AG09319 (cell line): ENCODE measurements at regions not wholly inside any gene's neighbourhood (a gene's known extent, or its start where the extent isn't known, plus 50 kb on each side); places are given as distances from the start of the nearest gene placed in this dataset.

Source experiments
- DNase-seq: peaks from one replicate; pipeline ENCODE4 v3.0.0-alpha.2; 2010; ENCODE audit warnings: low read depth; ENCODE audit errors: extremely low read depth
- TF ChIP-seq, protein P1 (sequence below): IDR thresholded peaks from 2 replicates; pipeline ENCODE4 v1.5.1; 2011; ENCODE audit warnings: low read depth, mild to moderate bottlenecking, inconsistent platforms, low read length, moderate library complexity

DNA sequence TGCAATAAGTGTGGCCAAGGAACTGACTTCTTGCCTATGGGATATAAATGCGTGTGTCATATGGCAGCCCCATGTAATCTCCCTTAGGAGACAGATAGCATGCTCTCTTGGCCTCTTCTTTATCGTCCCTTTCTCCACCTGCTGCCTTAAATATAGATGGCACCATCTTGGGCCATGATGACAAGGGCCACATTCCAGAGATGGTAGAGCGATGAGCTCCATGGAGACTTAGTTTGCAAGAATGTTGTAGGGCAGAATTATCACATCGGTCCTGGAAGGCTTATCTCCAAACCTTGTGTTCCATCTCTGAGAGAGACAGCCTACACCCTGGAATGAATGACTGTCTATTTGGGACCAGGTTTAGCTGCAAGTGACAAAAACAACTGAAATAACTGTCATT lies 536.7 kb downstream of the TNS1 start:
- TF ChIP-seq, protein P1, sequence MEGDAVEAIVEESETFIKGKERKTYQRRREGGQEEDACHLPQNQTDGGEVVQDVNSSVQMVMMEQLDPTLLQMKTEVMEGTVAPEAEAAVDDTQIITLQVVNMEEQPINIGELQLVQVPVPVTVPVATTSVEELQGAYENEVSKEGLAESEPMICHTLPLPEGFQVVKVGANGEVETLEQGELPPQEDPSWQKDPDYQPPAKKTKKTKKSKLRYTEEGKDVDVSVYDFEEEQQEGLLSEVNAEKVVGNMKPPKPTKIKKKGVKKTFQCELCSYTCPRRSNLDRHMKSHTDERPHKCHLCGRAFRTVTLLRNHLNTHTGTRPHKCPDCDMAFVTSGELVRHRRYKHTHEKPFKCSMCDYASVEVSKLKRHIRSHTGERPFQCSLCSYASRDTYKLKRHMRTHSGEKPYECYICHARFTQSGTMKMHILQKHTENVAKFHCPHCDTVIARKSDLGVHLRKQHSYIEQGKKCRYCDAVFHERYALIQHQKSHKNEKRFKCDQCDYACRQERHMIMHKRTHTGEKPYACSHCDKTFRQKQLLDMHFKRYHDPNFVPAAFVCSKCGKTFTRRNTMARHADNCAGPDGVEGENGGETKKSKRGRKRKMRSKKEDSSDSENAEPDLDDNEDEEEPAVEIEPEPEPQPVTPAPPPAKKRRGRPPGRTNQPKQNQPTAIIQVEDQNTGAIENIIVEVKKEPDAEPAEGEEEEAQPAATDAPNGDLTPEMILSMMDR: no peak

DNA sequence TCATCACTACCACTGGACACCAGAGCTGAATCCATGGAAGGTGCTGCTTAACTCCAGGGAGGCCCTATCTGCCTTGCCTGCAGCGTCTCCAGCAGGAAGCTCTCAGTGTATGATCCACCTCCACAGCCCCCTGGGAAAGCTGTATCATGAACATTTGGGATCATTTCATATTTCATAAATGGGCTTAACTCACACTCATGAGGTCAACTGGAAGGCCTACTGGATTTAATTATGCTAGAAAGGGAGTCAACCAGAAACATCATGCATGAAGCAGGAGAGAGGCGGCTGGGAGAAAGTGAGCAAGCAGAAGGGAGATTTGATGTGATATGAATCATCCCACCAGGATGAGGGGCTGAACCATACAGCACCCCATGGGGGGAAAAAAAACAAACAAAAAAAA lies 537.7 kb downstream of the TNS1 start:
- DNase-seq: peak; percentile 24
- TF ChIP-seq, protein P1: peak; percentile 17

More for the DNA sequence above, 536.7 kb downstream of the TNS1 start:
- DNase-seq: no peak

DNA sequence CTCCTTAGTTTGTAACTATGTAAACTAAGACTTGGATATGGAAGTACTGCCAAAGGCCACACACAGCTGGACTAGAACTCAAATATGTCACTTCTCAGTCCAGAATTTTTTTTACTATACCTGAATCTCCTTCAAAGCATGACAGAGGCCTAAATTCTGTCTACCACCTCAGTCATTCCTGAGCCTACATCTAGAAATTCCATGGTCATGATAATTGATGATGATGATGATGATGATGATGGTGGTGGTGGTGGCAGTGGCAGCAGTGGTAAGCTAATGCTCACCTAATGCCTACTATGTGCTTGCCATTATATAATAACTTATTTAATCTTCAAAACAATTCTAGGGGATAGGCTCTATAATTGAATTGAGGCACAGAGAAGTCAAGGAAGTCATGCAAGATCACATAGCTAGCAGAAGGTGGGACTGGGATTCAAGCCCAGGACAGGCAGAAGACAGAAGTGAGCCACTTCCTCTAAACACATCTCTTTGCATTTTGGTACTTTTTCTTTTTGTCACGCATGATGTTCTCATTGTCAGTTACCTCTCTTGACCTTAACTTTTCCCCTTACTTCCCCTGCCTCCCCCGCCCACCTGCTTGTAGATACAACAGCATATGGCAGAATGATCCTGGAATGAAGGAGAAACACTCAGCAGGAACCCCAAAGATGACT lies 539.3 kb downstream of the TNS1 start:
- TF ChIP-seq, protein P1: no peak
- DNase-seq: no peak

DNA sequence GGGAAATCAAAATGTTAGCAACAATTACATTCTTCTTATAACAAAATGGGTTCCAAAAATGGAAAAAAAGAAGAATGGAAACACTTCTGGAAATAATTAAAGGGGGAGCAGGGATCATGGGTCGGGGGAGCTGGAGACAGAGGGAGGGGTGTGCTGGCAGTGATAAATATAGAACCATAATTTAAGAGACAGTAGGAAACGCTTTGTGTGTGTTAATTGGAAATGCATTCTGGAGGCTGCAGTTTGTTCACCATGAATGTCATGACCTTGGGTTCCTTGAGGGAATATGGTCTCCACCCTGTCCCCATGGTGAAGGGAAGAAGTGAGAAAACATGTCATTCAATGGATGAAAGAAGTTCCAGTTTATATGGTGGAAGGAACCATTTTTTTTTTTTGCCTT lies 540.7 kb downstream of the TNS1 start:
- TF ChIP-seq, protein P1: no peak

DNA sequence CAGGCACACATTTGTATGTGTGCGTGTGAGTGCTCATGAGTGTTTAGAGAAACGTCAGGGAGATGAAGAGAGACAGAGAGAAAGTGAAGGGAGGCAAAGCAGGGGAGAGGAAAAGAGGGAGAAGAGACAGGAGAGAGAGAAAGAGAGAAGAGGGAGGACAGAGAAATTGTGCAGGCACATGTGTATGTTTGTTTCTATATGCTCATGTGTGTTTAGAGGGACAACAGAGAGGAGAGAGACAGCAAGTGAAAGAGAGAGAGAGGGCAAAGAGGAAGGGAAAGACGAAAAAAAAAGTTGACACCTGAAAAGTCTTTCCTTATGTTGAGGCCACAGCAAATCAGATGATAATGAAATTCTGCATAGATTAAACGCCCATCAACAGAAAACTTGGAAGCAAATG lies 541.1 kb downstream of the TNS1 start:
- no peak for DNase-seq
- TF ChIP-seq, protein P1: no peak

More for the DNA sequence above, 540.7 kb downstream of the TNS1 start:
- DNase-seq: no peak

DNA sequence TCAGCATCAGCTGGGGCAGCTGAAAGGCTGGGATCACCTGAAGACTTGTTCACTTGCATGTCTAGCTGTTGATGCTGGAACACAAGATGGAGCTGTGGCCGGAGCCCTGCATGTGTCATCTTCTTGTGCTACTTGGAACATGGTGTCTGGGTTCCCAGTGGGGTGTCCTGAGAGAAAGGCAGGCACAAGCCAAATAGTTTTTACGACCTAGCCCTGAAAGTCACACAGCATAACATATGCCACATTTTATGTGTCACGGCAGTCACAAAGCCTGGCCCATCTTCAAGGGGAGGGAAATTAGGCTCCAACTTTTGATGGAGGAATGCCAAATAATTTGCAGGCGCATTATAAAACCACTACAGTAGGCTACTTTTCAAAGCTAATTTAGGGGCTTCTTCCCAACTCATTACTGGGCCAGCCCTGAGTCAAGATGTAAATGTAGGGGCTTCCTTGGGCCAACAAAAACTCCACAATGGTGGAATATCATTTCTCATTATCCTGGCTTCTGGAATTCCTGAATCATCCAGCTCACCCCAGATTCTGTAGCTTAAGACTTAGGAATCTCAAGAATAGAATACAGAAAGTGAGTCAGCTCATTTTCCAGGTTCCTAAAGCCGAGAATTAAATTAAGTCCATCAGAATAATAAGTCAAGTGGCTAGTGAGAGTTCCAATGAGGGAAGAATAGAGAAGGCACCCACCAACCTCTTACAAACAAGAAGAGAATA lies 543.0 kb downstream of the TNS1 start:
- TF ChIP-seq, protein P1: no peak
- no peak for DNase-seq

DNA sequence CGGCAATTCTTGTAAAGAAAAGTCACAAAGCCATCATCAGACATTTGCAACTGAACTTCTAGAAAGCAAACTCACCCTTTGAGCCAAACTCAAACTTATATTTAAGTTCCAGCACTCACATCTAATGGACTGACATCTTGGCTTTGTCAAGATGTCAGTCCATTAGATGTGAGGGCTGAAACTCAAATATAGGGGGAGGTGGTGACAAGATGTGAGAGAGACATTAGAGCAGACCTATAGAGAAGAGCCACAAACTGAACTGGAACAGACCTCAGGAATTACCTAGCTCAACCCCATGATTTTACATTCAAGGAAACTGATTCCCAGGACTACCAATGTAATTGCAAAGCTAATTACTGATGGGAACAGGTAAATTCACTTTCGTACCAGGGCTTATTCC lies 543.8 kb downstream of the TNS1 start:
- DNase-seq: no peak
- TF ChIP-seq, protein P1: no peak
